ENCODE measurements at regions not wholly inside any gene's neighbourhood (a gene's known extent, or its start where the extent isn't known, plus 50 kb on each side); places are given as distances from the start of the nearest gene placed in this dataset.

DNA sequence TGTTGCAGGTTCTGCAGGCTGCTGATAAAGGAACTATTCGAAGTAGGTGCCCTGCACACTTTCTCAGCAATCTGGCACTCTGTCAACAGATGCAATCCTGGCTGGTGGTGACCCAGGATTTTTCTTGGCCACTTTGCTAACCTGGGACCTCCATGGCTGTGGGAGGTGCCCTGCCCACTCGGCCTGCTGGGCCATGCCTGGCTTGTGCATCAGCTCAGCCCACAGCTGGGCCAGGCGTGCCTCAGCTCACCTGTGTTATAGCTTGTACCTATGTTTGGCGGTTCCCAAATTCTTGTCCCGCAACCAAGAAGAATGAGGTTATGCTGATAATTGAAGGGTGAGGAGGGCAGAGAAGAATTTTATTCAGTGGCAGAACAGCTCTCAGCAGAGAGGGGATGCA is 141.7 kb downstream of the NPY start:
- TF ChIP-seq, protein P1, sequence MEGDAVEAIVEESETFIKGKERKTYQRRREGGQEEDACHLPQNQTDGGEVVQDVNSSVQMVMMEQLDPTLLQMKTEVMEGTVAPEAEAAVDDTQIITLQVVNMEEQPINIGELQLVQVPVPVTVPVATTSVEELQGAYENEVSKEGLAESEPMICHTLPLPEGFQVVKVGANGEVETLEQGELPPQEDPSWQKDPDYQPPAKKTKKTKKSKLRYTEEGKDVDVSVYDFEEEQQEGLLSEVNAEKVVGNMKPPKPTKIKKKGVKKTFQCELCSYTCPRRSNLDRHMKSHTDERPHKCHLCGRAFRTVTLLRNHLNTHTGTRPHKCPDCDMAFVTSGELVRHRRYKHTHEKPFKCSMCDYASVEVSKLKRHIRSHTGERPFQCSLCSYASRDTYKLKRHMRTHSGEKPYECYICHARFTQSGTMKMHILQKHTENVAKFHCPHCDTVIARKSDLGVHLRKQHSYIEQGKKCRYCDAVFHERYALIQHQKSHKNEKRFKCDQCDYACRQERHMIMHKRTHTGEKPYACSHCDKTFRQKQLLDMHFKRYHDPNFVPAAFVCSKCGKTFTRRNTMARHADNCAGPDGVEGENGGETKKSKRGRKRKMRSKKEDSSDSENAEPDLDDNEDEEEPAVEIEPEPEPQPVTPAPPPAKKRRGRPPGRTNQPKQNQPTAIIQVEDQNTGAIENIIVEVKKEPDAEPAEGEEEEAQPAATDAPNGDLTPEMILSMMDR (IDR thresholded peaks at IDR 0.05; ENCODE audit: low read depth, low read length), result no peak
- TF ChIP-seq EZH2phosphoT487 (IDR thresholded peaks at IDR 0.05; ENCODE audit: low read depth), result no peak

Data from OCI-LY3 (cell line).